ENCODE measurements at regions not wholly inside any gene's neighbourhood (a gene's known extent, or its start where the extent isn't known, plus 50 kb on each side); places are given as distances from the start of the nearest gene placed in this dataset.

DNA sequence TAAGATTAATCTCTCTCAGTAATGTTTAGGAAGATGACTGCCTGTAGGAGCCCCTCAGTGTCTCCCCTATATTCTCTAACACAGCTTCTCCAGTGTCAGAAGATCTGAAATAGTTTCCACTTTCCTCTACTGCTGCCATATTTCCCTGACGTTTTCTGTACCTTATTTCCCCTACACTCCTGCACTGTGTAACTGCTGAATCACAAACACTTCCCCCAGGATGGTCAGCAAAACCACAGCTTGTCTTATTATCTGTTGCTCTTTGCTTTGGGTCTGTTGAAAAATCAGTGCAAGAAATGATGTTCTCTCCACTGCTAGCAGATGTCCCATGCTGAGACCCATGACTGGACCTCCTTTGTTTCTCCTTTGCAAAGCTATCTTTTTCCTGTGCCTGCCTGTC lies 441.7 kb downstream of the EPHA4 start:
- no peak for TF ChIP-seq EP300 (IDR thresholded peaks at IDR 0.05)
- TF ChIP-seq POLR2AphosphoS5 (IDR thresholded peaks at IDR 0.05) = no peak
- TF ChIP-seq CTCF (IDR thresholded peaks at IDR 0.05) = no peak
